Skin epidermis (tissue), 12 donors: ENCODE measurements at regions not wholly inside any gene's neighbourhood (a gene's known extent, or its start where the extent isn't known, plus 50 kb on each side); places are given as distances from the start of the nearest gene placed in this dataset.

ENCODE experiments used
- H3K27ac ChIP-seq, 21 experiments: fragments of 200-600 bp; sonication (generic) in 11 of 21; one replicate each; pipeline ENCODE4 v1.5.0; 2020; ENCODE audit warnings: mild to moderate bottlenecking in 3 of 21, inconsistent platforms in 2 of 21, moderate library complexity in 2 of 21
- H3K4me3 ChIP-seq, 7 experiments: fragments of 200-600 bp; sonication (generic) in 2 of 7; one replicate each; pipeline ENCODE4 v1.5.0; 2020; ENCODE audit warnings: inconsistent platforms in 2 of 7, mild to moderate bottlenecking in 2 of 7, moderate library complexity in 1 of 7

- no peak overlapping the region for H3K27ac ChIP-seq
- no peak overlapping the region for H3K4me3 ChIP-seq
Observed at GRCh38 chrX:17206584-17206983, 168.4 kb upstream of the NHS start.

GRCh38 chrX:17214962-17215361 is 160.0 kb upstream of the NHS start:
- no peak overlapping the region for H3K4me3 ChIP-seq

DNA sequence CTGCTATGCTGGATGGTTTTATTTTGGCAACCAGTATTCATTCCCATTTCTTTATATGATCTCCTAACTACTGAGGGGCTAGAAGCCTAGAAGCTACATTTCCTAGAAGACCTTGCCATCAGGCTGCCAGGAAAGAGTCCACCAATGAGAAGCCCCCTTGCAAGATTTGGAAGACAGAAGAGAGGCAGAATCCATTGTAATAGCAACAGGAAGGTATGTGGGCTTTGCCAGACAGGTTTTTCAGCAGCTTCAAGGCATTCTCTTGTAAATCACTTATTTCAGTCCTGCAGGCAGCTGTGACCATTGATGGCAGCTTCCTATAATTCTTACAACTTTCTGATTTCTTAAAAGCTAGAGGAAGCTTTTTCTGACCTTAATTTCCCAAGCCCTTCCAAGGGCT is 148.3 kb upstream of the NHS start:
- Histone ChIP-seq H3K4me3 (no peak overlapping the region), H3K27ac (no peak overlapping the region)

More at GRCh38 chrX:17214962-17215361, 160.0 kb upstream of the NHS start:
- H3K27ac ChIP-seq: no peak overlapping the region

DNA sequence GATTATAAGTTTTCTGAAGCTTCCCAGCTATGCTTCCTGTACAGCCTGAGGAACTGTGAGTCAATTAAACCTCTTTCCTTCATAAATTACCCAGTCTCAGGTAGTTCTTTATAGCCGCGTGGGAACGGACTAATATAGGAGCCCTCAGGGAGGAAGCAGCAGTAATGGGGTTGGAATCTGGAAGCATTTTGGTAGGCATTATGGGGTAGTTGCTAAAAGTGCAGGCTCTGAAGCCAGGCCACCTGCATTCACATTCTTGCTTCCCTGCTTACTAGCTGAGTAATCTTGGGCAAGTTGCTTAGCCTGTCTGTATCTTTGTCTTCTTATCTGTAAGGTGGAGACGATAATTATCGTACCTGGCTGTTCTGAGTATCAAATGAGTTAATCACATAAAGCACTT is 137.9 kb upstream of the NHS start:
- H3K4me3 ChIP-seq: no peak overlapping the region
- H3K27ac ChIP-seq: no peak overlapping the region

DNA sequence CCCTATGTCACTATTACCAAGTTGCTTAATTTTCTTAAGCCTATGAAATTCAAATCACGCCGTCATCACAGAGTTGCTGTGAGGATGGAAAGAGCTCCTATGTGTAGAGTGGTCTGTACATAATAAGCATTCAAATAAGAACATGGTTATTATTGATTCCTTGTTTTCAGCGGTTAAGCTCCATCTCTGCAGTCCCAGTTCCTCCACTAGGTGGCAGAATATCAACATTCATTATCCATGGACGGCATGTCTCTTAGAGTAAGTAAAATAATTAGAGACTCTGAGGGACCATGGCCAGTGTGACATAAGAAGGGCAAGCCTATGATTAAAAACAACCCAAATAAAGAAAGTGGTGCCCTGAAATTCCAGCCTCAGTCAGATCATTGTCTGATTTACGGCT is 132.5 kb upstream of the NHS start:
- no peak overlapping the region for H3K27ac ChIP-seq
- no peak overlapping the region for H3K4me3 ChIP-seq

DNA sequence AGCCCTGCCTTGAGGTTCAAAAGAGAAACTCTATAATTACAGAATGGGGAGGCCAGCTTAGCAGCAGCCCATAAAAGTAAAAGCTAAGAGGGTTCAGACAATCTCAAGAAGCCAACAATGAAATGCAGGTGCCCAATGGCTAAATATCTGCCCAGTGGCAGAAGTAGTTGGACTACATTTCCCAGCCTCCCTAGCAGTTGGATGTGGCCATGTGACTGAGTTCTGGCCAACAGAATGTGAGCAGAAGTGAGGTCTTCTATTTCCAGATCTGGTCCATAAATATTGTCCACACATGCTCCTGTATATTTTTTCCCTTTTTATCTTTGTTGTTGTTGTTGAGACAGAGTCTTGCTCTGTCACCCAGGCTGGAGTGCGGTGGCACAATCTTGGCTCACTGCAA is 127.9 kb upstream of the NHS start:
- Histone ChIP-seq H3K4me3 (no peak overlapping the region), H3K27ac (no peak overlapping the region)

DNA sequence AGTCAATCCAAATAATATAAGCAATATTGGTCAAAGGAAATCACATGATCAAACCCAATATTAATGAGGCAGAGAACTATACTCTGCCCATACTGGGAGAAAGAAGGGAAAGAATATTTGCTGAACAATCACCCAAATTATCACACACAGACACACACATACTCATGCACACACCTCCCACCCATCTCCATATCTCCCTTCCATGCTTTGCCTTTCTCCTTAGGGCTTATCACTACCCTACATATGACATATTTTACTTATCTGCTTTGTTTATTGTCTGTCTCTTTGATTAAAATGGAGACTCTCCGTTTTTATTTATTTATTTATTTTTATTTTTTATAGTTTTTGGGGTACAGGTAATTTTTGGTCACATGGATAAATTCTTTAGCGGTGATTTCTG is 112.9 kb upstream of the NHS start:
- Histone ChIP-seq H3K4me3 (no peak overlapping the region), H3K27ac (no peak overlapping the region)

DNA sequence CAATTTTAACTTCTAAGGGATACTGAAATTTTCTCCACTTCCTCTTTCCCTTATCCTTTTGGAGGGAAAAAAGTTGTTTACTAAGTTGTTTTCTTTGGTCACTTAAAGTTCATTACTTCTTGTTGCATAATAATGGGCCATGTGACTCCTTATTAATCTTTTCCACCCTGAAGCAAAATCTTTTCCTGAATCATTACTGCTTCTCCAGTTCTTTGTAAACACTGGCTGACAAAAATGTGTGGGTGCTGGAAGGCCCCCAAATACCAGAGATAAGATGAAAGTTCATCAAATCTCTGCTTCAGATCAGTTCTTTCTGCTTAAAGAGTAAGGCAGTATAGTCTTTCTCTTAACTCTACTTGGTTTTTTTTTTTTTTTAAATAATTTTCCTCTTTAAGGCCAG is 108.9 kb upstream of the NHS start:
- Histone ChIP-seq H3K4me3 (no peak overlapping the region), H3K27ac (no peak overlapping the region)

- Histone ChIP-seq H3K4me3 (no peak overlapping the region), H3K27ac (no peak overlapping the region)
Observed at GRCh38 chrX:17278961-17279360, 96.0 kb upstream of the NHS start.

DNA sequence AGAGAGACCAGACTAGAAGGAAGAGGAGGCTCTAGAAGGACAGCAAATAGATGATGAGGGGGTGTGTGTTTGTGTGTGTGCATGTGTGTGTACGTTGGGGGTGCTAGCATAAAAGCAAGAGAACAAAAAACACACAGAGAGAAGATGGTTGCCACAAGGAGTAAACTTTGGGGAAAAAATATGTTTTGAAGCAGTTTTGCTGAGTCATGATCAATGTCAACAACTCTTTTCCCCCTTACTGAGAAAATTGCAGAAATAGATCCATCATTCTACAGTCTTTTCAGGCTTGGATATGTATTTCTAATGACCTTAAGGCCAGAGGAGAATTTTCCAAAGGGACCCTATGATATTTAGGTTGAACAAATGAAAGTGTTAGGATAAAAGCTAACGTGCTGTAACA is 89.0 kb upstream of the NHS start:
- Histone ChIP-seq H3K4me3 (no peak overlapping the region), H3K27ac (no peak overlapping the region)

DNA sequence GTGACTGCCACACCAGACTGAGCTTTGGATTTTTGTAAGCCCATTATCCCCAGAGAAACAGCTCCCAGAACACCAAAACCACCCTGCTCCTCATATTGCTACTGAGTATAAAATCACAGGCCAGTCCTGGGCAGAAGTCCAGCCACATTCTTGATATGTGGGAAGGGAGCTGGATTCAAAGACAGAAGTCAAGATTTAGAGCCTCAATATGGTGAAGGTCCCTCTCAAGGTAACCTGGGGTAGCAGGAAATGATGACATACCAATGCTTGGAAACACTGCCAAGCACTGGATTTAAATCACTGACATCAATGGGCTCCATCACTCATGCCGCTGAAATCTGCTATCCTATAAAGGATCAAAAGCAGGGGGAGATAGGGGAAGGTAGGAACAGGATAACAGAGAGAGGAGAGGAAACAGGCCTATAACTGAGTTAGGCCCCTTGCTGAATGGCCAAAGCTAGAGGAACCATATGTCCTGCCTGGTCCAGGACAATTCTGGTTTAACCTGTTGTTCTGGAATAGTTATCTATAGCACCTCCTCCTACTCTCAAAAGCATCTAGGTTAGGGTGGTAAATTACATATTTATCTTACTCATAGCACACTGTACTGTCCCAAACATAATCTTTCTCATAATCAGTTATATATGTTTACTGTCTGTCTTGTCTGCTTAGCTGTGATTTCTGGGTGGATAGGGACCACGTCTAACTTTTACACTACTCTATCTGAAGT is 83.7 kb upstream of the NHS start:
- Histone ChIP-seq H3K4me3 (no peak overlapping the region), H3K27ac (no peak overlapping the region)

DNA sequence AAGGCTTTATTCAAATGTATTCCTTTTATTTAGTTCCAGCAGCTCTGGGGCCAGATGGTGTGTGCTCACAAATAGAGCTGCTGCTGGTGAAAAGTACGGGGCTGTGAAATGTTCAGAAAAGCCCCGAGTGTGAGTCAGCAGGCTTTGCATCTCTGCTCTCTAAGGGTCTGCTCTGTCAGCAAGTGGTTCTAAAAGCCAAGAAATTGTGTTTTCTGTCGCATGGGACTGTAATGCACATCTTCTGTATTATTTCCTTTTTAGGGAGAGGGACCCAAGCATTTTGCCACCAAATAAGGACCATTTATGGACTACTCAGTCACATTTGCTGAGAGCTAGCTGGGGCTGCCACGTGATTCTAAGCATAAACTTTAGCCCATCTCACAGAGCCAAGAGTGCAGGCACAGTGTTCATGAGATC is 82.9 kb upstream of the NHS start:
- no peak overlapping the region for H3K4me3 ChIP-seq
- no peak overlapping the region for H3K27ac ChIP-seq

DNA sequence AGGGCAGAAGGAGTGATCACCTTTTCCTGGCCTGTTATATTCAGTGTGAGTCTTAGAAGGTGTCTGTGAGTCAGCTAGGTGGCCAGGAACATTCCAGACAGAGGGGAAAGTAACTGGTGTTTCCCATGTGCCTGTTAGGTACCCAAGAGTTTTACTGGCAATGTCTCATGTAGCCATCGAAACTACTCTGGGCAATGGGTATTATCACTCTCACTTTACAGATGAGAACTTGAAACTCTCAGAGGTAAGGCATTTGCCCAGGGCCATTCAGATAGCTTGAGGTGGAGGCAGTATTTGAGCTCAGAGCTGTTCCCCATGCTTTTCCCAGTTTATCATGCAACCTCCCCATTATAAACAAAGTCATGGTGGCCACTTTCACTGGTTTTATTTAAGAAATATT is 80.4 kb upstream of the NHS start:
- no peak overlapping the region for H3K27ac ChIP-seq
- H3K4me3 ChIP-seq: no peak overlapping the region

DNA sequence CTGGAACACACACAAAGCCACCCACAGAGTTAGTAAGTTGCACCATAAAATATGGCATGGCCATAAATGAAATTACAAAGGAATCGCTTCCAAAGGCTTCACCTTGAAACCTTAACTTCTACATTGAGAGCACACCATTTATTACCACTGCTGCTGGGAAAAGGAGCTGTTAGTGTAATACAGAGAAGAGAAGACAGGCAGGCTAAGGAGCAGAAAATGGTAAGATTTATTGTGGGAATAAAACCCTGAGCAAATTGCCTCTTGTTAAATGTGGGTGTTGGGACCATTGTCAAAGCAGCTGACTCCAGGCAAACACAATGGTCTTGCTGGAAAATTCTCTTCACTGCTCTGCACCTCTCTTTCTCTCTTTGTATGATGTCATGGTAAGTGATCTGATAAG is 79.2 kb upstream of the NHS start:
- no peak overlapping the region for H3K4me3 ChIP-seq
- no peak overlapping the region for H3K27ac ChIP-seq

GRCh38 chrX:17298564-17298963 is 76.4 kb upstream of the NHS start:
- no peak overlapping the region for H3K4me3 ChIP-seq

GRCh38 chrX:17299206-17299605 is 75.8 kb upstream of the NHS start:
- no peak overlapping the region for H3K4me3 ChIP-seq
- peak overlapping the region in 2 of 21 experiments; percentile 9 to 12 for H3K27ac ChIP-seq

More at GRCh38 chrX:17298564-17298963, 76.4 kb upstream of the NHS start:
- peak overlapping the region in 1 of 21 experiments; percentile 12 for H3K27ac ChIP-seq

DNA sequence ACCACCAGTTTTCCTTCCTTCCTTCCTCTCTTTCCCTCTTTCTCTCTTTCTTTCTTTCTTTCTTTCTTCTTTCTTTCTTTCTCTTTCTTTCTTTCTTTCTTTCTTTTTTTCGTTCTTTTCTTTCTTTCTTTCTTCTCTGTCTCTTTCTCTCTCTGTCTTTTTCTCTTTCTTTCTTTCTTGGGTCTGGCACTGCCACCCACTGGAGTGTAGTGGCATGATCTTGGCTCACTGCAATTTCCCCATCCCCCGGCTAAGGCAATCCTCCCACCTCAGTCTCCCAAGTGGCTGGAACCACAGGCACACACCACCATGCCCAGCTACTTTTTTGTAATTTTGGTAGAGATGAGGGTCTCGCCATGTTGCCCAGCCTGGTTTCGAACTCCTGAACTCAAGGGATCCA is 51.6 kb upstream of the NHS start:
- Histone ChIP-seq H3K4me3 (no peak overlapping the region), H3K27ac (no peak overlapping the region)
